SK-N-SH treated with all-trans-retinoic acid at 6 μM for 48 hours (cell line): ENCODE measurements at regions not wholly inside any gene's neighbourhood (a gene's known extent, or its start where the extent isn't known, plus 50 kb on each side); places are given as distances from the start of the nearest gene placed in this dataset.

Source experiments
- BACH2 ChIP-seq: fragments of 250-450 bp; sonication (Bioruptor Pico); IDR thresholded peaks from 2 replicates; pipeline ENCODE4 v1.9.0; 2021; ENCODE audit warnings: mild to moderate bottlenecking, borderline replicate concordance
- CREB5 ChIP-seq: fragments of 250-450 bp; sonication (Bioruptor Pico); IDR thresholded peaks from 2 replicates; pipeline ENCODE4 v1.5.1; 2020; ENCODE audit warnings: low read depth, mild to moderate bottlenecking, moderate library complexity
- CSDC2 ChIP-seq: fragments of 250-450 bp; sonication (Bioruptor Pico); IDR thresholded peaks from 2 replicates; pipeline ENCODE4 v1.5.0; 2020; ENCODE audit warnings: mild to moderate bottlenecking, moderate library complexity
- CSRNP3 ChIP-seq: fragments of 250-450 bp; sonication (Bioruptor Pico); IDR thresholded peaks from 2 replicates; pipeline ENCODE4 v1.5.1; 2021; ENCODE audit warnings: mild to moderate bottlenecking, moderate library complexity
- ESRRG ChIP-seq: fragments of 250-450 bp; sonication (Bioruptor Pico); IDR thresholded peaks from 2 replicates; pipeline ENCODE4 v1.6.1; 2021; ENCODE audit warnings: mild to moderate bottlenecking
- PATZ1 ChIP-seq: fragments of 250-450 bp; sonication (Bioruptor Pico); IDR thresholded peaks from 2 replicates; pipeline ENCODE4 v1.8.0; 2020; ENCODE audit warnings: mild to moderate bottlenecking, moderate library complexity, borderline replicate concordance
- POU6F1 ChIP-seq: fragments of 250-450 bp; sonication (Bioruptor Pico); IDR thresholded peaks from 2 replicates; pipeline ENCODE4 v1.8.0; 2021; ENCODE audit warnings: low read depth, mild to moderate bottlenecking, moderate library complexity, borderline replicate concordance
- ZC3H10 ChIP-seq: fragments of 250-450 bp; sonication (Bioruptor Pico); IDR thresholded peaks from 2 replicates; pipeline ENCODE4 v1.5.1; 2021; ENCODE audit warnings: mild to moderate bottlenecking, moderate library complexity
- ZFP30 ChIP-seq: fragments of 450-650 bp; formaldehyde crosslinking; IDR thresholded peaks from 2 replicates; pipeline ENCODE4 v1.5.0; 2022; ENCODE audit warnings: mild to moderate bottlenecking, moderate library complexity

GRCh38 chrX:129238011-129238410 lies 285.3 kb downstream of the SMARCA1 start:
- TF ChIP-seq CREB5 (CRISPR knock-in tag), result no peak
- TF ChIP-seq CSRNP3 (CRISPR knock-in tag), result no peak
- no peak for TF ChIP-seq ZFP30 (CRISPR knock-in tag)
- no peak for TF ChIP-seq POU6F1
- TF ChIP-seq ESRRG (CRISPR knock-in tag), result no peak
- TF ChIP-seq CSDC2 (CRISPR knock-in tag), result no peak
- no peak for TF ChIP-seq ZC3H10
- no peak for TF ChIP-seq BACH2 (CRISPR knock-in tag)
- no peak for TF ChIP-seq PATZ1 (CRISPR knock-in tag)
